Keratinocyte (primary cell): ENCODE measurements at regions not wholly inside any gene's neighbourhood (a gene's known extent, or its start where the extent isn't known, plus 50 kb on each side); places are given as distances from the start of the nearest gene placed in this dataset.
"Not testable (repeated sequence)": the region's sequence is repeated elsewhere in the genome, so short reads cannot be mapped to it uniquely, and the experiment has no call there.

ENCODE experiments used
- DNase-seq: peaks from one replicate; pipeline ENCODE4 v3.0.0-alpha.2; 2011; ENCODE audit warnings: low read depth, missing footprints, low spot score
- FAIRE-seq: peaks from 2 replicates; lab custom pipeline; 2011; peaks lifted over from hg19 to GRCh38; lab: Jason Lieb, UNC
- H2AFZ ChIP-seq: 2 replicates; pipeline ENCODE4 v1.6.0; 2012; ENCODE audit warnings: low read length, control low read depth, inconsistent platforms; ENCODE audit not compliant: control insufficient read depth
- H3K27ac ChIP-seq: 2 replicates; pipeline ENCODE4 v1.5.1; 2011; ENCODE audit warnings: low read length; ENCODE audit not compliant: control insufficient read depth, insufficient read depth
- H3K27me3 ChIP-seq: 3 replicates; pipeline ENCODE4 v1.6.0; 2011; ENCODE audit warnings: low read length; ENCODE audit not compliant: control insufficient read depth, insufficient read depth; ENCODE audit errors: extremely low read depth
- H3K36me3 ChIP-seq, 2 experiments: 2 replicates in 1 of 2; 3 replicates in 1 of 2; pipeline ENCODE4 v1.5.1; 2011; ENCODE audit warnings: low read length in 2 of 2, mild to moderate bottlenecking in 1 of 2; ENCODE audit not compliant: control insufficient read depth in 2 of 2, insufficient read depth in 2 of 2; ENCODE audit errors: extremely low read depth in 1 of 2
- H3K4me1 ChIP-seq: 3 replicates; pipeline ENCODE4 v1.5.1; 2011; ENCODE audit warnings: low read length; ENCODE audit not compliant: control insufficient read depth, insufficient read depth; ENCODE audit errors: extremely low read depth
- H3K4me2 ChIP-seq: 3 replicates; pipeline ENCODE4 v1.6.0; 2011; ENCODE audit warnings: low read depth, low read length; ENCODE audit not compliant: control insufficient read depth, insufficient read depth; ENCODE audit errors: extremely low read depth
- H3K4me3 ChIP-seq, 3 experiments: fragments of 200-600 bp in 1 of 3; sonication (generic) in 1 of 3; 2 replicates in 2 of 3; 3 replicates in 1 of 3; pipeline ENCODE4 v1.5.1; 2011 to 2016; ENCODE audit warnings: low read length in 3 of 3, mild to moderate bottlenecking in 3 of 3, control low read depth in 2 of 3, inconsistent platforms in 1 of 3, low read depth in 1 of 3, mixed read lengths in 1 of 3, mixed run types in 1 of 3, moderate library complexity in 1 of 3; ENCODE audit not compliant: control insufficient read depth in 2 of 3, insufficient read depth in 2 of 3; ENCODE audit errors: extremely low read depth in 1 of 3
- H3K79me2 ChIP-seq: 2 replicates; pipeline ENCODE4 v1.6.0; 2012; ENCODE audit warnings: low read length; ENCODE audit not compliant: control insufficient read depth, insufficient read depth
- H3K9ac ChIP-seq: 3 replicates; pipeline ENCODE4 v1.6.0; 2011; ENCODE audit warnings: low read length; ENCODE audit not compliant: control insufficient read depth, insufficient read depth; ENCODE audit errors: extremely low read depth
- H3K9me1 ChIP-seq: 3 replicates; pipeline ENCODE4 v1.6.0; 2011; ENCODE audit warnings: low read length; ENCODE audit not compliant: control insufficient read depth, insufficient read depth; ENCODE audit errors: extremely low read depth
- H3K9me3 ChIP-seq: 2 replicates; pipeline ENCODE4 v1.5.1; 2012; ENCODE audit warnings: low read depth, low read length; ENCODE audit not compliant: control insufficient read depth
- H4K20me1 ChIP-seq: 3 replicates; pipeline ENCODE4 v1.6.0; 2011; ENCODE audit warnings: low read length; ENCODE audit not compliant: control insufficient read depth, insufficient read depth; ENCODE audit errors: extremely low read depth
- CTCF ChIP-seq, 3 experiments: IDR thresholded peaks in 1 of 3; conservative IDR thresholded peaks in 1 of 3; optimal IDR thresholded peaks in 1 of 3; 2 replicates in 2 of 3; 3 replicates in 1 of 3; pipeline versions ENCODE3 to v1.5.1; 2011; ENCODE audit warnings: low read length in 3 of 3, mild to moderate bottlenecking in 3 of 3, moderate library complexity in 2 of 3, control low read depth in 1 of 3, inconsistent platforms in 1 of 3; ENCODE audit not compliant: insufficient read depth in 2 of 3; ENCODE audit errors: extremely low read depth in 1 of 3
- EZH2 ChIP-seq: IDR thresholded peaks from one replicate; pipeline ENCODE4 v1.6.1; 2012; ENCODE audit warnings: inconsistent platforms, mild to moderate bottlenecking, low read length, moderate library complexity
- dilution Hi-C: fragments of 300-500 bp; cut with MboI; formaldehyde crosslinking; loops from one replicate; pipeline ENCODE4 v1.7.0; 2020; ENCODE audit warnings: low sequenced_read_pairs; ENCODE audit not compliant: extremely low pct_ligation_motif_present

- H3K4me3 ChIP-seq, H2AFZ ChIP-seq, H3K36me3 ChIP-seq, H3K4me2 ChIP-seq, H3K9ac ChIP-seq, H3K79me2 ChIP-seq, H3K9me3 ChIP-seq, H3K4me1 ChIP-seq, H3K9me1 ChIP-seq, DNase-seq, FAIRE-seq, H3K27ac ChIP-seq, H3K27me3 ChIP-seq, dilution Hi-C loops, H4K20me1 ChIP-seq: not testable (repeated sequence)
These were observed 628.1 kb upstream of the DEFB115 start for GRCh38 chr20:30629376-30629775.

GRCh38 chr20:30630761-30631160 lies 626.7 kb upstream of the DEFB115 start:
- Histone ChIP-seq H3K79me2 (no peaks in the 10 kb centered on the region), H3K4me3 (no peak overlapping the region), H3K27me3 (no peaks in the 10 kb centered on the region), H3K4me2 (no peak overlapping the region), H3K9ac (no peak overlapping the region), H3K27ac (no peak overlapping the region), H3K4me1 (no peaks in the 10 kb centered on the region), H3K36me3 (no peaks in the 10 kb centered on the region), H3K9me3 (peaks cover 3% of the 10 kb centered on the region), H2AFZ (no peak overlapping the region), H4K20me1 (no peaks in the 10 kb centered on the region), H3K9me1 (no peaks in the 10 kb centered on the region)
- TF ChIP-seq CTCF (optimal IDR thresholded peaks at IDR 0.05 in 1 of 3, IDR thresholded peaks at IDR 0.05 in 1 of 3, conservative IDR thresholded peaks at IDR 0.05 in 1 of 3; ENCODE audit: extremely low read depth in 1 of 3, insufficient read depth in 2 of 3, low read length in 3 of 3): no peak
- no peak for TF ChIP-seq EZH2
- no peak for DNase-seq
- dilution Hi-C loops: no loop called here
- FAIRE-seq: no peak

- H4K20me1 ChIP-seq, H3K9me1 ChIP-seq, H3K36me3 ChIP-seq, DNase-seq, dilution Hi-C loops, H2AFZ ChIP-seq, H3K4me3 ChIP-seq, H3K4me2 ChIP-seq, H3K79me2 ChIP-seq, H3K27ac ChIP-seq, H3K4me1 ChIP-seq, H3K9me3 ChIP-seq, H3K9ac ChIP-seq, H3K27me3 ChIP-seq, FAIRE-seq: not testable (repeated sequence)
These were observed 626.1 kb upstream of the DEFB115 start for GRCh38 chr20:30631261-30631789.

GRCh38 chr20:30632773-30633172 lies 624.7 kb upstream of the DEFB115 start:
- H3K4me2 ChIP-seq, H3K27me3 ChIP-seq, H3K27ac ChIP-seq, H4K20me1 ChIP-seq, FAIRE-seq, H2AFZ ChIP-seq, H3K9me1 ChIP-seq, H3K36me3 ChIP-seq, H3K4me1 ChIP-seq, H3K4me3 ChIP-seq, DNase-seq, H3K9me3 ChIP-seq, dilution Hi-C loops, H3K79me2 ChIP-seq, H3K9ac ChIP-seq: not testable (repeated sequence)
